OCI-LY3 (cell line): ENCODE measurements at regions not wholly inside any gene's neighbourhood (a gene's known extent, or its start where the extent isn't known, plus 50 kb on each side); places are given as distances from the start of the nearest gene placed in this dataset.

Source experiments
- CTCF ChIP-seq: fragments of 200-600, 300-600 bp; sonication (generic); IDR thresholded peaks from 2 replicates; pipeline ENCODE4 v1.5.1; 2014; ENCODE audit warnings: antibody characterized with exemption, low read length, low read depth
- EZH2phosphoT487 ChIP-seq: fragments of 200-600 bp; shearing (Covaris generic); IDR thresholded peaks from 2 replicates; pipeline ENCODE4 v1.6.1; 2018; ENCODE audit warnings: antibody characterized with exemption, mixed run types, low read depth

- TF ChIP-seq CTCF (no peak), EZH2phosphoT487 (no peak)
Measured at GRCh38 chr17:6213859-6214258, 143.7 kb downstream of the WSCD1 start.
